ENCODE measurements at regions not wholly inside any gene's neighbourhood (a gene's known extent, or its start where the extent isn't known, plus 50 kb on each side); places are given as distances from the start of the nearest gene placed in this dataset.

DNA sequence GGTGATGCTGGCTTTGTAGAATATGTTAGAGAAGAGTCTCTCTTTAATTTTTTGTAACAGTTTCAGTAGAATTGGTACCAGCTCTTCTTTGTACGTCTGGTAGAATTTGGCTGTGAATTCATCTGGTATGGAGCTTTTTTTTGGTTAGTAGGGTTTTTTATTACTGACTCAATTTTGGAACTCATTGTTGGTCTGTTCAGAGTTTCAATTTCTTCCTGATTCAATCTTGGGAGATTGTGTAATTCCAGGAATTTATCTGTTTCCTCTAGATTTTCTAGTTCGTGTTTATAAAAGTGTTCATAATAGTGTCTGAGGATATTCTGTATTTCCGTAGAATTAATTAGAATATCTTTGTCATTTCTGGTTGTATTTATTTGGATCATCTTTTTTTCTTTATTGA is 943.5 kb downstream of the TRIB2 start:
- Histone ChIP-seq H3K4me3 (ENCODE audit: low read depth, low read length) (no peak overlapping the region), H3K27ac (ENCODE audit: extremely low read depth, low read depth, low read length) (no peak overlapping the region), H3K4me1 (ENCODE audit: control insufficient read depth, insufficient read depth, low read length) (no peaks in the 10 kb centered on the region), H3K36me3 (ENCODE audit: control insufficient read depth in 2 of 2, insufficient read depth in 1 of 2, low read length in 2 of 2) (no peaks in the 10 kb centered on the region), H3K9me3 (ENCODE audit: control insufficient read depth, insufficient read depth, low read depth, low read length) (no peaks in the 10 kb centered on the region)
- no peak for TF ChIP-seq RBAK (tag by site-specific recombination; IDR thresholded peaks at IDR 0.05)
- TF ChIP-seq, protein P1, sequence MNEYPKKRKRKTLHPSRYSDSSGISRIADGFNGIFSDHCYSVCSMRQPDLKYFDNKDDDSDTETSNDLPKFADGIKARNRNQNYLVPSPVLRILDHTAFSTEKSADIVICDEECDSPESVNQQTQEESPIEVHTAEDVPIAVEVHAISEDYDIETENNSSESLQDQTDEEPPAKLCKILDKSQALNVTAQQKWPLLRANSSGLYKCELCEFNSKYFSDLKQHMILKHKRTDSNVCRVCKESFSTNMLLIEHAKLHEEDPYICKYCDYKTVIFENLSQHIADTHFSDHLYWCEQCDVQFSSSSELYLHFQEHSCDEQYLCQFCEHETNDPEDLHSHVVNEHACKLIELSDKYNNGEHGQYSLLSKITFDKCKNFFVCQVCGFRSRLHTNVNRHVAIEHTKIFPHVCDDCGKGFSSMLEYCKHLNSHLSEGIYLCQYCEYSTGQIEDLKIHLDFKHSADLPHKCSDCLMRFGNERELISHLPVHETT (tag by site-specific recombination; IDR thresholded peaks at IDR 0.05) = no peak
- TF ChIP-seq, protein P2, sequence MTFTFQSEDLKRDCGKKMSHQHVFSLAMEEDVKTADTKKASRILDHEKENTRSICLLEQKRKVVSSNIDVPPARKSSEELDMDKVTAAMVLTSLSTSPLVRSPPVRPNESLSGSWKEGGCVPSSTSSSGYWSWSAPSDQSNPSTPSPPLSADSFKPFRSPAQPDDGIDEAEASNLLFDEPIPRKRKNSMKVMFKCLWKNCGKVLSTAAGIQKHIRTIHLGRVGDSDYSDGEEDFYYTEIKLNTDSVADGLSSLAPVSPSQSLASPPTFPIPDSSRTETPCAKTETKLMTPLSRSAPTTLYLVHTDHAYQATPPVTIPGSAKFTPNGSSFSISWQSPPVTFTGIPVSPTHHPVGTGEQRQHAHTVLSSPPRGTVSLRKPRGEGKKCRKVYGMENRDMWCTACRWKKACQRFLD (tag by site-specific recombination; IDR thresholded peaks at IDR 0.05) = no peak
- ChIA-PET POLR2A (no interaction called here), CTCF (no interaction called here)

DNA sequence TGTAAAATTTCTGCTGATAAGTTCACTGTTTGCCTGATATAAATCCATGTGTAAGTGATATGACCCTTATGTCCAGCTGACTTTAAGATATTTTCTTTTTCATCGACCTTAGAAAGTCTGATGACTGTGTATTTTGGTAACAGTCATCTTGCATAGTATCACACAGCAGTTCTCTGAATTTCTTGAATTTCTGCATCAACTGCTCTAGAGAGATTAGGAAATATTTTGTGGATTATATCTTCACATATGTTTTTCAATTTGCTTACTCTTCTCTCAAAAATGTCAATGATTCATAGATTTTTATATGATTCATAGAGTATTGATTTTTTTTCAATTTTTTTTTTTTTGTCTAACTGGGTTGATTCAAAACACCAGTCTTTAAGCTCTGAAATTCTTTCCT is 945.3 kb downstream of the TRIB2 start:
- H3K4me3 ChIP-seq (ENCODE audit: low read depth, low read length) = no peak overlapping the region
- H3K9me3 ChIP-seq (ENCODE audit: control insufficient read depth, insufficient read depth, low read depth, low read length) = no peaks in the 10 kb centered on the region
- H3K4me1 ChIP-seq (ENCODE audit: control insufficient read depth, insufficient read depth, low read length) = no peaks in the 10 kb centered on the region
- ChIA-PET CTCF (no interaction called here), POLR2A (interaction anchor here (0.7 kb wide), 1 partner anchor 113 kb away, joined by 4 read pairs; no protein-coding TSS in a partner anchor)
- no peak for TF ChIP-seq ZBTB1 (tag by site-specific recombination; IDR thresholded peaks at IDR 0.05)
- TF ChIP-seq, protein P3, sequence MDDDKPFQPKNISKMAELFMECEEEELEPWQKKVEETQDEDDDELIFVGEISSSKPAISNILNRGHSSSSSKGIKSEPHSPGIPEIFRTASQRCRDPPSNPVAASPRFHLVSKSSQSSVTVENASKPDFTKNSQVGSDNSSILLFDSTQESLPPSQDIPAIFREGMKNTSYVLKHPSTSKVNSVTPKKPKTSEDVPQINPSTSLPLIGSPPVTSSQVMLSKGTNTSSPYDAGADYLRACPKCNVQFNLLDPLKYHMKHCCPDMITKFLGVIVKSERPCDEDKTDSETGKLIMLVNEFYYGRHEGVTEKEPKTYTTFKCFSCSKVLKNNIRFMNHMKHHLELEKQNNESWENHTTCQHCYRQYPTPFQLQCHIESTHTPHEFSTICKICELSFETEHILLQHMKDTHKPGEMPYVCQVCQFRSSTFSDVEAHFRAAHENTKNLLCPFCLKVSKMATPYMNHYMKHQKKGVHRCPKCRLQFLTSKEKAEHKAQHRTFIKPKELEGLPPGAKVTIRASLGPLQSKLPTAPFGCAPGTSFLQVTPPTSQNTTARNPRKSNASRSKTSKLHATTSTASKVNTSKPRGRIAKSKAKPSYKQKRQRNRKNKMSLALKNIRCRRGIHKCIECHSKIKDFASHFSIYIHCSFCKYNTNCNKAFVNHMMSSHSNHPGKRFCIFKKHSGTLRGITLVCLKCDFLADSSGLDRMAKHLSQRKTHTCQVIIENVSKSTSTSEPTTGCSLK (tag by site-specific recombination; IDR thresholded peaks at IDR 0.05) = no peak
- TF ChIP-seq ZEB2 (tag by site-specific recombination; IDR thresholded peaks at IDR 0.05) = no peak
- TF ChIP-seq ZNF157 (tag by site-specific recombination; IDR thresholded peaks at IDR 0.05) = no peak
- TF ChIP-seq ZNF560 (tag by site-specific recombination; IDR thresholded peaks at IDR 0.05; ENCODE audit: borderline replicate concordance) = no peak
- H3K36me3 ChIP-seq (ENCODE audit: control insufficient read depth in 2 of 2, insufficient read depth in 1 of 2, low read length in 2 of 2) = no peaks in the 10 kb centered on the region
- H3K27ac ChIP-seq (ENCODE audit: extremely low read depth, low read depth, low read length) = no peak overlapping the region

DNA sequence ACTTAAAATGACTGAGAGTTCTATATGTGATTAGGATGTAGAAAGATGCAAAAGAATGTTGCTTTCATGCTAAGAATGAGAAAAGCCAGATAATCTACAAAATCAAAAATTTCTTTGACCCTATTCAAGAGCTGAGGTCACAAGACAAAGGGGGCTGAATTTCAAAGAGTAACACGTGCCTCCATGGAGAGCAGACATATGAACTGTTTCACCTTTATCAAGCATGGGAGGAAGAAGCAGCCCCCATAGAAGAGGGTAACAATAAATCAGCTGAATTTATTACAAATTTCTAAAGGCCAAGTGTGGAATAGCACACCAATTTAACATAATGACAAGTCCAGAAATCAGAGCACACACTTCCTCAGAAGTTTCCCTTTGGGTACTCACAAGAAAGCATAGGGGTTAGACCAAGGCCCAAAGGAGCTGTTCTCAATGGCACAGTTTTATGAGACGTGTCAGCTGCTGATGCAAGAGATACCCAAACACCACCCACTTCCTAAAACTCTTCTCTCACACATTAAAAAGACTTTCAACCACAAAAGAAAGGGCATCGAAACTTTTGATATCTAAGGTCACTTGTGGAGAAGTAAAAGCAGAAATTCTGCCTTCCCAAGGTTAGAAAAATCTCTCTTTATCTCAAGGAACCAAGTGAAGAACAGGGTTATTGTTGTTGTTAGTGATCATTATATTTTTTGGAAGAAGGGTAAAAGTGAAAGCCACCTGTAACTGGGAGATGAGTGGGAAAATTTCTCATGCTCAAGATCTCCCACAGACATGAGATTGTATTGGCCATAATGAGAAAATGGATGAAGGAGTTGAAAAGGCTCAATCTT is 950.1 kb downstream of the TRIB2 start:
- Histone ChIP-seq H3K4me1 (ENCODE audit: control insufficient read depth, insufficient read depth, low read length) (no peaks in the 10 kb centered on the region), H3K36me3 (ENCODE audit: control insufficient read depth in 2 of 2, insufficient read depth in 1 of 2, low read length in 2 of 2) (no peaks in the 10 kb centered on the region), H3K27ac (ENCODE audit: extremely low read depth, low read depth, low read length) (no peak overlapping the region), H3K9me3 (ENCODE audit: control insufficient read depth, insufficient read depth, low read depth, low read length) (no peaks in the 10 kb centered on the region), H3K4me3 (ENCODE audit: low read depth, low read length) (no peak overlapping the region)
- TF ChIP-seq, protein P4, sequence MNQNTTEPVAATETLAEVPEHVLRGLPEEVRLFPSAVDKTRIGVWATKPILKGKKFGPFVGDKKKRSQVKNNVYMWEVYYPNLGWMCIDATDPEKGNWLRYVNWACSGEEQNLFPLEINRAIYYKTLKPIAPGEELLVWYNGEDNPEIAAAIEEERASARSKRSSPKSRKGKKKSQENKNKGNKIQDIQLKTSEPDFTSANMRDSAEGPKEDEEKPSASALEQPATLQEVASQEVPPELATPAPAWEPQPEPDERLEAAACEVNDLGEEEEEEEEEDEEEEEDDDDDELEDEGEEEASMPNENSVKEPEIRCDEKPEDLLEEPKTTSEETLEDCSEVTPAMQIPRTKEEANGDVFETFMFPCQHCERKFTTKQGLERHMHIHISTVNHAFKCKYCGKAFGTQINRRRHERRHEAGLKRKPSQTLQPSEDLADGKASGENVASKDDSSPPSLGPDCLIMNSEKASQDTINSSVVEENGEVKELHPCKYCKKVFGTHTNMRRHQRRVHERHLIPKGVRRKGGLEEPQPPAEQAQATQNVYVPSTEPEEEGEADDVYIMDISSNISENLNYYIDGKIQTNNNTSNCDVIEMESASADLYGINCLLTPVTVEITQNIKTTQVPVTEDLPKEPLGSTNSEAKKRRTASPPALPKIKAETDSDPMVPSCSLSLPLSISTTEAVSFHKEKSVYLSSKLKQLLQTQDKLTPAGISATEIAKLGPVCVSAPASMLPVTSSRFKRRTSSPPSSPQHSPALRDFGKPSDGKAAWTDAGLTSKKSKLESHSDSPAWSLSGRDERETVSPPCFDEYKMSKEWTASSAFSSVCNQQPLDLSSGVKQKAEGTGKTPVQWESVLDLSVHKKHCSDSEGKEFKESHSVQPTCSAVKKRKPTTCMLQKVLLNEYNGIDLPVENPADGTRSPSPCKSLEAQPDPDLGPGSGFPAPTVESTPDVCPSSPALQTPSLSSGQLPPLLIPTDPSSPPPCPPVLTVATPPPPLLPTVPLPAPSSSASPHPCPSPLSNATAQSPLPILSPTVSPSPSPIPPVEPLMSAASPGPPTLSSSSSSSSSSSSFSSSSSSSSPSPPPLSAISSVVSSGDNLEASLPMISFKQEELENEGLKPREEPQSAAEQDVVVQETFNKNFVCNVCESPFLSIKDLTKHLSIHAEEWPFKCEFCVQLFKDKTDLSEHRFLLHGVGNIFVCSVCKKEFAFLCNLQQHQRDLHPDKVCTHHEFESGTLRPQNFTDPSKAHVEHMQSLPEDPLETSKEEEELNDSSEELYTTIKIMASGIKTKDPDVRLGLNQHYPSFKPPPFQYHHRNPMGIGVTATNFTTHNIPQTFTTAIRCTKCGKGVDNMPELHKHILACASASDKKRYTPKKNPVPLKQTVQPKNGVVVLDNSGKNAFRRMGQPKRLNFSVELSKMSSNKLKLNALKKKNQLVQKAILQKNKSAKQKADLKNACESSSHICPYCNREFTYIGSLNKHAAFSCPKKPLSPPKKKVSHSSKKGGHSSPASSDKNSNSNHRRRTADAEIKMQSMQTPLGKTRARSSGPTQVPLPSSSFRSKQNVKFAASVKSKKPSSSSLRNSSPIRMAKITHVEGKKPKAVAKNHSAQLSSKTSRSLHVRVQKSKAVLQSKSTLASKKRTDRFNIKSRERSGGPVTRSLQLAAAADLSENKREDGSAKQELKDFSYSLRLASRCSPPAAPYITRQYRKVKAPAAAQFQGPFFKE (tag by site-specific recombination; IDR thresholded peaks at IDR 0.05; ENCODE audit: borderline replicate concordance) = no peak
- TF ChIP-seq, protein P5, sequence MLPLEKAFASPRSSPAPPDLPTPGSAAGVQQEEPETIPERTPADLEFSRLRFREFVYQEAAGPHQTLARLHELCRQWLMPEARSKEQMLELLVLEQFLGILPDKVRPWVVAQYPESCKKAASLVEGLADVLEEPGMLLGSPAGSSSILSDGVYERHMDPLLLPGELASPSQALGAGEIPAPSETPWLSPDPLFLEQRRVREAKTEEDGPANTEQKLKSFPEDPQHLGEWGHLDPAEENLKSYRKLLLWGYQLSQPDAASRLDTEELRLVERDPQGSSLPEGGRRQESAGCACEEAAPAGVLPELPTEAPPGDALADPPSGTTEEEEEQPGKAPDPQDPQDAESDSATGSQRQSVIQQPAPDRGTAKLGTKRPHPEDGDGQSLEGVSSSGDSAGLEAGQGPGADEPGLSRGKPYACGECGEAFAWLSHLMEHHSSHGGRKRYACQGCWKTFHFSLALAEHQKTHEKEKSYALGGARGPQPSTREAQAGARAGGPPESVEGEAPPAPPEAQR (tag by site-specific recombination; IDR thresholded peaks at IDR 0.05) = no peak
- TF ChIP-seq, protein P6, sequence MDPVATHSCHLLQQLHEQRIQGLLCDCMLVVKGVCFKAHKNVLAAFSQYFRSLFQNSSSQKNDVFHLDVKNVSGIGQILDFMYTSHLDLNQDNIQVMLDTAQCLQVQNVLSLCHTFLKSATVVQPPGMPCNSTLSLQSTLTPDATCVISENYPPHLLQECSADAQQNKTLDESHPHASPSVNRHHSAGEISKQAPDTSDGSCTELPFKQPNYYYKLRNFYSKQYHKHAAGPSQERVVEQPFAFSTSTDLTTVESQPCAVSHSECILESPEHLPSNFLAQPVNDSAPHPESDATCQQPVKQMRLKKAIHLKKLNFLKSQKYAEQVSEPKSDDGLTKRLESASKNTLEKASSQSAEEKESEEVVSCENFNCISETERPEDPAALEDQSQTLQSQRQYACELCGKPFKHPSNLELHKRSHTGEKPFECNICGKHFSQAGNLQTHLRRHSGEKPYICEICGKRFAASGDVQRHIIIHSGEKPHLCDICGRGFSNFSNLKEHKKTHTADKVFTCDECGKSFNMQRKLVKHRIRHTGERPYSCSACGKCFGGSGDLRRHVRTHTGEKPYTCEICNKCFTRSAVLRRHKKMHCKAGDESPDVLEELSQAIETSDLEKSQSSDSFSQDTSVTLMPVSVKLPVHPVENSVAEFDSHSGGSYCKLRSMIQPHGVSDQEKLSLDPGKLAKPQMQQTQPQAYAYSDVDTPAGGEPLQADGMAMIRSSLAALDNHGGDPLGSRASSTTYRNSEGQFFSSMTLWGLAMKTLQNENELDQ (tag by site-specific recombination; IDR thresholded peaks at IDR 0.05; ENCODE audit: low read depth) = no peak
- TF ChIP-seq MEIS1 (CRISPR knock-in tag; IDR thresholded peaks at IDR 0.05; ENCODE audit: borderline replicate concordance) (no peak), ZNF558 (tag by site-specific recombination; IDR thresholded peaks at IDR 0.05) (no peak)
- ChIA-PET POLR2A (no interaction called here), CTCF (interaction anchor here (0.7 kb wide), 1 partner anchor 10 kb away, joined by 5 read pairs; no protein-coding TSS in a partner anchor)
